ENCODE measurements at regions not wholly inside any gene's neighbourhood (a gene's known extent, or its start where the extent isn't known, plus 50 kb on each side); places are given as distances from the start of the nearest gene placed in this dataset.

- TF ChIP-seq BRF2 (CRISPR knock-in tag; IDR thresholded peaks at IDR 0.05) (no peak), DPF2 (CRISPR knock-in tag; IDR thresholded peaks at IDR 0.05; ENCODE audit: borderline replicate concordance, low read depth) (no peak), ATF4 (CRISPR knock-in tag; IDR thresholded peaks at IDR 0.05) (no peak), ARNT (IDR thresholded peaks at IDR 0.05) (no peak), ZFP1 (CRISPR knock-in tag; IDR thresholded peaks at IDR 0.05) (no peak), MEIS2 (CRISPR knock-in tag; IDR thresholded peaks at IDR 0.05) (no peak), POLR2A (IDR thresholded peaks at IDR 0.05; ENCODE audit: insufficient read depth in 1 of 2, low read depth in 2 of 2, low read length in 2 of 2) (no peak), PAF1 (CRISPR knock-in tag; IDR thresholded peaks at IDR 0.05) (no peak), NONO (IDR thresholded peaks at IDR 0.05) (no peak), NONO (CRISPR knock-in tag; conservative IDR thresholded peaks at IDR 0.05) (no peak), IRF9 (CRISPR knock-in tag; IDR thresholded peaks at IDR 0.05; ENCODE audit: borderline replicate concordance) (no peak), ATAD3A (CRISPR knock-in tag; IDR thresholded peaks at IDR 0.05) (no peak), REL (CRISPR knock-in tag; conservative IDR thresholded peaks at IDR 0.05) (no peak), HMG20A (CRISPR knock-in tag; IDR thresholded peaks at IDR 0.05; ENCODE audit: borderline replicate concordance) (no peak), ATF3 (CRISPR knock-in tag; IDR thresholded peaks at IDR 0.05) (no peak), ZNF530 (CRISPR knock-in tag; IDR thresholded peaks at IDR 0.05; ENCODE audit: low read depth) (no peak), KAT8 (CRISPR knock-in tag; IDR thresholded peaks at IDR 0.05) (no peak), ZNF224 (CRISPR knock-in tag; IDR thresholded peaks at IDR 0.05) (no peak), GPBP1L1 (CRISPR knock-in tag; IDR thresholded peaks at IDR 0.05) (no peak), ZNF589 (CRISPR knock-in tag; conservative IDR thresholded peaks at IDR 0.05) (no peak), YEATS4 (CRISPR knock-in tag; IDR thresholded peaks at IDR 0.05; ENCODE audit: borderline replicate concordance) (no peak), THAP7 (CRISPR knock-in tag; IDR thresholded peaks at IDR 0.05) (no peak), RBFOX2 (IDR thresholded peaks at IDR 0.05; ENCODE audit: low read depth, low read length) (no peak), NCOA5 (CRISPR knock-in tag; IDR thresholded peaks at IDR 0.05) (no peak), ZNF678 (CRISPR knock-in tag; IDR thresholded peaks at IDR 0.05) (no peak), ASH2L (IDR thresholded peaks at IDR 0.05; ENCODE audit: insufficient read length, low read depth, low read length) (no peak), CEBPB (IDR thresholded peaks at IDR 0.05; ENCODE audit: borderline replicate concordance, low read depth, low read length) (peak; percentile 14; the same call in 1 of the 2 replicates), BORCS8-MEF2B (CRISPR knock-in tag; IDR thresholded peaks at IDR 0.05) (no peak), ZNF558 (CRISPR knock-in tag; IDR thresholded peaks at IDR 0.05; ENCODE audit: borderline replicate concordance) (no peak)
Measured at GRCh38 chr1:182175361-182175931, 113.9 kb upstream of the ZNF648 start (continued).
